Neural cell (in vitro differentiated cells): ENCODE measurements at regions not wholly inside any gene's neighbourhood (a gene's known extent, or its start where the extent isn't known, plus 50 kb on each side); places are given as distances from the start of the nearest gene placed in this dataset.
"Not testable (repeated sequence)": the region's sequence is repeated elsewhere in the genome, so short reads cannot be mapped to it uniquely, and the experiment has no call there.

Experiments
- TAF1 ChIP-seq: IDR thresholded peaks from 2 replicates; pipeline ENCODE4 v1.6.1; 2012; ENCODE audit warnings: low read depth
- TF ChIP-seq, protein P1 (sequence below): IDR thresholded peaks from 2 replicates; pipeline ENCODE4 v1.6.1; 2012; ENCODE audit warnings: borderline replicate concordance

DNA sequence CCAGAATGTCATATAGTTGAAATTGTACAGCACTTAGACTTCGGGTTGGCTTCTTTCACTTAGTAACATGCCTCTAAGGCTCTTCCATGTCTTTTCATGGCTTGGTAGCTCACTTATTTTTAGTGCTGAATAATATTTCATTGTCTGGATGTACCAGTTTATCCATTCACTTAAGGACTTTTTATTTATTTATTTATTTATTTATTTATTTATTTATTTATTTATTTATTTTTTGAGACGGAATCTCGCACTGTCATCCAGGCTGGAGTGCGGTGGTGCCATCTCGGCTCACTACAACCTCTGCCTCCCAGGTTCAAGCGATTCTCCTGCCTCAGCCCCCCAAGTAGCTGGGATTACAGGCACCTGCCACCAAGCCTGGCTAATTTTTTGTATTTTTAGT is 132.9 kb upstream of the ELAC2 start:
- TF ChIP-seq TAF1, result not testable (repeated sequence)
- TF ChIP-seq, protein P1, sequence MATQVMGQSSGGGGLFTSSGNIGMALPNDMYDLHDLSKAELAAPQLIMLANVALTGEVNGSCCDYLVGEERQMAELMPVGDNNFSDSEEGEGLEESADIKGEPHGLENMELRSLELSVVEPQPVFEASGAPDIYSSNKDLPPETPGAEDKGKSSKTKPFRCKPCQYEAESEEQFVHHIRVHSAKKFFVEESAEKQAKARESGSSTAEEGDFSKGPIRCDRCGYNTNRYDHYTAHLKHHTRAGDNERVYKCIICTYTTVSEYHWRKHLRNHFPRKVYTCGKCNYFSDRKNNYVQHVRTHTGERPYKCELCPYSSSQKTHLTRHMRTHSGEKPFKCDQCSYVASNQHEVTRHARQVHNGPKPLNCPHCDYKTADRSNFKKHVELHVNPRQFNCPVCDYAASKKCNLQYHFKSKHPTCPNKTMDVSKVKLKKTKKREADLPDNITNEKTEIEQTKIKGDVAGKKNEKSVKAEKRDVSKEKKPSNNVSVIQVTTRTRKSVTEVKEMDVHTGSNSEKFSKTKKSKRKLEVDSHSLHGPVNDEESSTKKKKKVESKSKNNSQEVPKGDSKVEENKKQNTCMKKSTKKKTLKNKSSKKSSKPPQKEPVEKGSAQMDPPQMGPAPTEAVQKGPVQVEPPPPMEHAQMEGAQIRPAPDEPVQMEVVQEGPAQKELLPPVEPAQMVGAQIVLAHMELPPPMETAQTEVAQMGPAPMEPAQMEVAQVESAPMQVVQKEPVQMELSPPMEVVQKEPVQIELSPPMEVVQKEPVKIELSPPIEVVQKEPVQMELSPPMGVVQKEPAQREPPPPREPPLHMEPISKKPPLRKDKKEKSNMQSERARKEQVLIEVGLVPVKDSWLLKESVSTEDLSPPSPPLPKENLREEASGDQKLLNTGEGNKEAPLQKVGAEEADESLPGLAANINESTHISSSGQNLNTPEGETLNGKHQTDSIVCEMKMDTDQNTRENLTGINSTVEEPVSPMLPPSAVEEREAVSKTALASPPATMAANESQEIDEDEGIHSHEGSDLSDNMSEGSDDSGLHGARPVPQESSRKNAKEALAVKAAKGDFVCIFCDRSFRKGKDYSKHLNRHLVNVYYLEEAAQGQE, result not testable (repeated sequence)
